GM18505 (cell line): ENCODE measurements at regions not wholly inside any gene's neighbourhood (a gene's known extent, or its start where the extent isn't known, plus 50 kb on each side); places are given as distances from the start of the nearest gene placed in this dataset.
"Not testable (repeated sequence)": the region's sequence is repeated elsewhere in the genome, so short reads cannot be mapped to it uniquely, and the experiment has no call there.

ENCODE experiments used
- ATAC-seq: cut with Tn5 transposase; IDR thresholded peaks from one replicate; pipeline ENCODE4 v1.9.1; 2021; ENCODE audit not compliant: unreplicated experiment
- POLR2A ChIP-seq: IDR thresholded peaks from 4 replicates; pipeline ENCODE4 v1.6.1; 2011; ENCODE audit warnings: borderline replicate concordance; ENCODE audit not compliant: insufficient read depth, insufficient read length; ENCODE audit errors: extremely low read depth

GRCh38 chr2:160581035-160581434, 87.4 kb upstream of the RBMS1 start:
- no peak for TF ChIP-seq POLR2A
- no peak for ATAC-seq

GRCh38 chr2:160581448-160581847, 87.8 kb upstream of the RBMS1 start:
- ATAC-seq: no peak
- no peak for TF ChIP-seq POLR2A

- ATAC-seq: no peak
- no peak for TF ChIP-seq POLR2A
These were observed 88.5 kb upstream of the RBMS1 start for GRCh38 chr2:160582081-160582480.

GRCh38 chr2:160582490-160583145, 89.0 kb upstream of the RBMS1 start:
- no peak for TF ChIP-seq POLR2A
- no peak for ATAC-seq

GRCh38 chr2:160583146-160583535, 89.5 kb upstream of the RBMS1 start:
- no peak for TF ChIP-seq POLR2A
- ATAC-seq: no peak

- ATAC-seq: no peak
- no peak for TF ChIP-seq POLR2A
These were observed 90.4 kb upstream of the RBMS1 start for GRCh38 chr2:160583813-160584537.

- no peak for ATAC-seq
- TF ChIP-seq POLR2A: no peak
These were observed 91.4 kb upstream of the RBMS1 start for GRCh38 chr2:160584972-160585494.

- no peak for TF ChIP-seq POLR2A
- ATAC-seq: no peak
These were observed 97.1 kb upstream of the RBMS1 start for GRCh38 chr2:160590664-160591063.

- no peak for ATAC-seq
- no peak for TF ChIP-seq POLR2A
These were observed 98.8 kb upstream of the RBMS1 start for GRCh38 chr2:160592401-160592800.

- no peak for TF ChIP-seq POLR2A
- no peak for ATAC-seq
These were observed 99.4 kb upstream of the RBMS1 start for GRCh38 chr2:160592993-160593392.

GRCh38 chr2:160596441-160596840, 102.8 kb upstream of the RBMS1 start:
- no peak for ATAC-seq
- no peak for TF ChIP-seq POLR2A

- not testable (repeated sequence) for ATAC-seq
These were observed 106.8 kb upstream of the RBMS1 start for GRCh38 chr2:160600437-160600836.

GRCh38 chr2:160602073-160602472, 108.5 kb upstream of the RBMS1 start:
- no peak for TF ChIP-seq POLR2A
- no peak for ATAC-seq

- TF ChIP-seq POLR2A: no peak
- ATAC-seq: no peak
These were observed 110.3 kb upstream of the RBMS1 start for GRCh38 chr2:160603771-160604510.

GRCh38 chr2:160606341-160606740, 112.7 kb upstream of the RBMS1 start:
- no peak for ATAC-seq
- TF ChIP-seq POLR2A: no peak

- TF ChIP-seq POLR2A: no peak
- no peak for ATAC-seq
These were observed 115.0 kb upstream of the RBMS1 start for GRCh38 chr2:160608599-160608998.
